ENCODE measurements at regions not wholly inside any gene's neighbourhood (a gene's known extent, or its start where the extent isn't known, plus 50 kb on each side); places are given as distances from the start of the nearest gene placed in this dataset.

GRCh38 chr5:35407697-35408096, 177.4 kb upstream of the PRLR start:
- H3K4me3 ChIP-seq (ENCODE audit: insufficient read depth, low read depth, low read length), result no peak overlapping the region
- H2AK5ac ChIP-seq (ENCODE audit: low read depth, low read length), result no peak overlapping the region
- DNase-seq, result no peak
- BruUV-seq (replicated peaks), result no TSS peak
- H3K56ac ChIP-seq (ENCODE audit: extremely low read depth, insufficient read depth, low read length), result no peak overlapping the region
- no peaks in the 10 kb centered on the region for H3K27me3 ChIP-seq (ENCODE audit: control insufficient read depth, insufficient read depth, low read length)
- no peak overlapping the region for H3K23ac ChIP-seq (ENCODE audit: low read depth, low read length)
- dilution Hi-C loops (cut with HindIII; ENCODE audit: low sequenced_read_pairs, unreplicated experiment), result no loop called here
- H4K5ac ChIP-seq (ENCODE audit: low read depth, low read length), result no peak overlapping the region
- H3K4ac ChIP-seq (ENCODE audit: low read depth, low read length), result no peak overlapping the region
- H3K36me3 ChIP-seq (ENCODE audit: control insufficient read depth, insufficient read depth, low read length), result no peaks in the 10 kb centered on the region
- ChIA-PET CTCF (no interaction called here), POLR2A (ENCODE audit: unreplicated experiment) (no interaction called here)
- no peak overlapping the region for H2BK15ac ChIP-seq (ENCODE audit: low read depth, low read length)
- no peak overlapping the region for H2AFZ ChIP-seq (replicated peaks; ENCODE audit: low read length, poor library complexity)
- no peak overlapping the region for H4K8ac ChIP-seq (ENCODE audit: low read depth in 2 of 2, low read length in 2 of 2)
- no peak overlapping the region for H3K18ac ChIP-seq (ENCODE audit: low read depth, low read length)
- no peak overlapping the region for H4K91ac ChIP-seq (ENCODE audit: insufficient read depth, low read depth, low read length)
- no peaks in the 10 kb centered on the region for H3K9me1 ChIP-seq (ENCODE audit: insufficient read depth, low read length)
- no peak for TF ChIP-seq POLR2A (IDR thresholded peaks at IDR 0.05; ENCODE audit: low read depth, low read length)
- TF ChIP-seq SMC3 (IDR thresholded peaks at IDR 0.05; ENCODE audit: low read depth, low read length), result no peak
- no peak for TF ChIP-seq FOS (IDR thresholded peaks at IDR 0.05; ENCODE audit: low read depth, low read length)
- TF ChIP-seq MAZ (IDR thresholded peaks at IDR 0.05; ENCODE audit: borderline replicate concordance, low read depth, low read length), result no peak
- no peak for TF ChIP-seq RAD21 (IDR thresholded peaks at IDR 0.05; ENCODE audit: low read length)
- ATAC-seq (ENCODE audit: low read depth), result no peak
- no peaks in the 10 kb centered on the region for H4K20me1 ChIP-seq (ENCODE audit: insufficient read depth, low read length)
- no peak overlapping the region for H3K14ac ChIP-seq (replicated peaks; ENCODE audit: low read depth, low read length)
- H3K79me1 ChIP-seq (ENCODE audit: low read depth in 1 of 2, low read length in 2 of 2), result no peaks in the 10 kb centered on the region
- H3K27ac ChIP-seq (ENCODE audit: insufficient read depth, low read length), result no peak overlapping the region
- intact Hi-C loops (cut with micrococcal nuclease), result no loop called here
- H2AK9ac ChIP-seq (replicated peaks; ENCODE audit: low read depth, low read length, poor library complexity), result no peak overlapping the region
- no peak overlapping the region for H3K4me2 ChIP-seq (ENCODE audit: low read depth, low read length)
- no peak overlapping the region for H2BK120ac ChIP-seq (ENCODE audit: low read depth, low read length)
- no peak overlapping the region for H2BK5ac ChIP-seq (ENCODE audit: low read depth, low read length, poor library complexity, severe bottlenecking)
- H3K9ac ChIP-seq (ENCODE audit: low read depth, low read length), result no peak overlapping the region
- in situ Hi-C loops (cut with MboI; ENCODE audit: low sequenced_read_pairs), result no loop called here
- no peak overlapping the region for H2BK20ac ChIP-seq (ENCODE audit: low read depth, low read length)
- H3K4me1 ChIP-seq (ENCODE audit: control insufficient read depth, insufficient read depth, low read length), result no peaks in the 10 kb centered on the region
- no peaks in the 10 kb centered on the region for H3K9me3 ChIP-seq (ENCODE audit: control insufficient read depth, insufficient read depth, low read length)

Data from IMR-90 (cell line).